Activated T-cell treated with anti-CD3 and anti-CD28 coated beads, Interleukin-2, amount 50 U/mL, for 24 hours (primary cell): ENCODE measurements at regions not wholly inside any gene's neighbourhood (a gene's known extent, or its start where the extent isn't known, plus 50 kb on each side); places are given as distances from the start of the nearest gene placed in this dataset.

Experiments used
- DNase-seq: peaks from one replicate; pipeline ENCODE4 v3.0.0-alpha.2; 2020
- H3K27ac Mint-ChIP-seq: 2 replicates; pipeline ENCODE4 v1.8.0; 2020; ENCODE audit warnings: mild to moderate bottlenecking, mixed read lengths
- H3K27me3 Mint-ChIP-seq: 2 replicates; pipeline ENCODE4 v1.8.0; 2020; ENCODE audit warnings: mixed read lengths
- H3K36me3 Mint-ChIP-seq: 2 replicates; pipeline ENCODE4 v1.8.0; 2020; ENCODE audit warnings: low read depth, mixed read lengths
- H3K4me1 Mint-ChIP-seq: 2 replicates; pipeline ENCODE4 v1.8.0; 2020; ENCODE audit warnings: low read depth, mixed read lengths
- H3K4me3 Mint-ChIP-seq: 2 replicates; pipeline ENCODE4 v1.8.0; 2020; ENCODE audit warnings: mild to moderate bottlenecking, moderate library complexity, mixed read lengths
- H3K9me3 Mint-ChIP-seq: 2 replicates; pipeline ENCODE4 v1.8.0; 2020; ENCODE audit warnings: mixed read lengths

DNA sequence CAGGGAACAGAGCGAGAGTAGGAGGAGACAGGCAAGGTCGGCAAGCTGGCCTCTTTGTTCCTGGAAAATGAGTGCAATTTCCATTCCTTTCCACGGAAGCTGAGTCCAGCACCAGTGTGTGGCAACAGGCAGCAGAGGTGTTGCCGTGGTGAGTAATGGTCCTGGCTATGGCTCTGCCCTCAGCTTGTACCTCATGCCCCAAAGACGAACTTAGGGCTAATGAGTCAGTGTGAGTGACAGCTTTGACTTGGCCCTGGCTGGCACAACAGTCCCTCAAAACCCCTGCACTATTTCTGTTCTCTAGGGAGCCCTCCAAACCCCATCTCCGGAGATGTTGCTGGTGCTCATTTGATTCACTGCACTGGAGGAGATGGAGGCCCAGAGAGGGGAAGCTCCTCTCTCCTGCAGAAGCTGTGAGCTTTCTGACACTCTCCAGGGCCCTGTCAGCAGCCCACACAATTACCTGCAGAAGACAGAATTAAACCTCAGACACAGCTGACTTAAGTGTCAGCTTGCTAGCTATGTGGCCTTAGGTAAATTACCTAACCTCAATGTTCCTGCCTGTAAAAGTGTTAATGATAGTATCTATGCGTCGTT lies 129.9 kb downstream of the TMEM132E start:
- no peak for DNase-seq

DNA sequence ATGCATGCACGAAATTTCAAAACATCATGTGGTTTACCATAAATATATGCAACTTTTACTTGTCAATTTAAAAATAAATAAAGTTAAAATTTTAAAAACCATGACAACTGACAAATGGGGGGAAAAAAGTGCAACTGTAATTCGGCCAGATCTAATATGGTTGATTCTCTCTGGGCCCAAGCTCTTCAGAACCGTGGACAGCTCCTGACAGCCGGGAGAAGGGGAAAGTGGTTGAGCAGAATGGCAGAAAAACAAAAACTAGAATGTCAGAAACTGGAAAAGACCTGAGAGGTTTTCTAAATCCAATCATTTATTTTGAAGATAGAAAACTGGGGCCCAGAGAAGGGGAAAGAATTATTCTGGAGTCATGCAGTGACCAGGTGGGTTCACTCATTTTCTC lies 126.6 kb downstream of the TMEM132E start:
- no peaks in the 10 kb centered on the region for H3K36me3 Mint-ChIP-seq
- H3K9me3 Mint-ChIP-seq: no peaks in the 10 kb centered on the region
- no peak overlapping the region for H3K27ac Mint-ChIP-seq
- H3K4me1 Mint-ChIP-seq: no peaks in the 10 kb centered on the region
- H3K27me3 Mint-ChIP-seq: peaks cover 51% of the 10 kb centered on the region
- H3K4me3 Mint-ChIP-seq: no peak overlapping the region
- DNase-seq: no peak

More for the DNA sequence above, 129.9 kb downstream of the TMEM132E start:
- no peaks in the 10 kb centered on the region for H3K36me3 Mint-ChIP-seq
- H3K27me3 Mint-ChIP-seq: peaks cover 36% of the 10 kb centered on the region
- H3K4me3 Mint-ChIP-seq: no peak overlapping the region
- H3K9me3 Mint-ChIP-seq: no peaks in the 10 kb centered on the region
- H3K4me1 Mint-ChIP-seq: no peaks in the 10 kb centered on the region
- no peak overlapping the region for H3K27ac Mint-ChIP-seq

DNA sequence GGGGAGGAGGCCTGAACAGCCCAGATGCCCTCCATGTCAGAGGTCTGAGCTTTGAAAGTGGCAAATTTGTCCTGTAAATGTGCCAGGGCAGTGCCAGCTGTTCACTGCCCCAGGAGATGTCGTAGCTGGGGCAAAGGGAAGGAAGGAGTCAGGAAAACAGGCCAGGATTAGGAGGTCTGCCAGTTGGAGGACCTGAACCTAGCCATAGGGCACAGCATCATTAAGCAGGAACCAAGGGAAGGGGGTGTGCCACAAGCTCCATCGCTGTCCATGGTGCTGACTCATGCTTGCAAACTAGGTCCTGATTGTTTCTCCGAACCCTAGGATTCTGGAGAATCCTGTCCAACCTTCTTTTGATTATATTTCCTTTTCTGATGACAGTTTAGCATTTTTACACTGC lies 124.2 kb downstream of the TMEM132E start:
- Mint-ChIP-seq H3K27me3 (peaks cover 54% of the 10 kb centered on the region), H3K27ac (no peak overlapping the region), H3K9me3 (no peaks in the 10 kb centered on the region), H3K4me3 (no peak overlapping the region), H3K36me3 (no peaks in the 10 kb centered on the region), H3K4me1 (no peaks in the 10 kb centered on the region)
- no peak for DNase-seq

DNA sequence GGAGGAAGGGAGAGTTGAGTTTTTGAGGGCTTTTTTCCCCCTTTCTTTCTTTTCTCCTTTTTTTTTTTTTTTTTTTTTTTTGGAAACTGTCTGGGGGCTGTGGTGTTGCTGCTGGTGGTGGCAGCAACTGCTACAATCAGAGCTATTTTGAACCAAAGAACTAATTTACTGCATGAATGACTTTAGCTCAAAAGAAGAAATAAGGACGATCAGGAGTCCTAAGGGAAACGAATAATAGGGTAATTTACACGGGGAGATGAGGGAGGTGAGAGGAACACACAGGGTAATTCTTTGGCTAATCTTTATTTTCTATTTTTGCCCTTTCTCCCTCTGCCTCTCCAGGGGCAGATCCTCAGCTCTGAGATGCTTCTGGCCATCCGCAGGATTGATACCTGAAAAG lies 119.8 kb downstream of the TMEM132E start:
- Mint-ChIP-seq H3K27me3 (peaks cover 41% of the 10 kb centered on the region), H3K4me3 (no peak overlapping the region), H3K27ac (no peak overlapping the region), H3K9me3 (no peaks in the 10 kb centered on the region), H3K4me1 (no peaks in the 10 kb centered on the region), H3K36me3 (no peaks in the 10 kb centered on the region)
- no peak for DNase-seq

- no peaks in the 10 kb centered on the region for H3K4me1 Mint-ChIP-seq
- DNase-seq: no peak
- H3K9me3 Mint-ChIP-seq: peaks cover 4% of the 10 kb centered on the region
- no peak overlapping the region for H3K4me3 Mint-ChIP-seq
- no peak overlapping the region for H3K27ac Mint-ChIP-seq
- no peaks in the 10 kb centered on the region for H3K36me3 Mint-ChIP-seq
- H3K27me3 Mint-ChIP-seq: peaks cover 32% of the 10 kb centered on the region
These were observed 113.5 kb downstream of the TMEM132E start for GRCh38 chr17:34692920-34693319.
